NCI-H2196 (cell line): ENCODE measurements at regions not wholly inside any gene's neighbourhood (a gene's known extent, or its start where the extent isn't known, plus 50 kb on each side); places are given as distances from the start of the nearest gene placed in this dataset.
A peak's percentile ranks its signal among the peaks of the same experiment; 100 is the strongest.

ENCODE experiments used
- DNase-seq: peaks from one replicate; lab custom pipeline; 2025; ENCODE audit not compliant: unreplicated experiment; lab: John Stamatoyannopoulos, UW

- DNase-seq: no peak
Measured at GRCh38 chr15:39287322-39288195, 293.3 kb upstream of the THBS1 start.

- no peak for DNase-seq
Measured at GRCh38 chr15:39290711-39291435, 290.0 kb upstream of the THBS1 start.

- no peak for DNase-seq
Measured at GRCh38 chr15:39291690-39292089, 289.2 kb upstream of the THBS1 start.

GRCh38 chr15:39296955-39297354, 283.9 kb upstream of the THBS1 start:
- no peak for DNase-seq

GRCh38 chr15:39298271-39298962, 282.5 kb upstream of the THBS1 start:
- DNase-seq: no peak

GRCh38 chr15:39299486-39300267, 281.2 kb upstream of the THBS1 start:
- DNase-seq: no peak

- no peak for DNase-seq
Measured at GRCh38 chr15:39300451-39301153, 280.3 kb upstream of the THBS1 start.

- no peak for DNase-seq
Measured at GRCh38 chr15:39301589-39301999, 279.3 kb upstream of the THBS1 start.

GRCh38 chr15:39302936-39303335, 277.9 kb upstream of the THBS1 start:
- no peak for DNase-seq

GRCh38 chr15:39304201-39304841, 276.6 kb upstream of the THBS1 start:
- DNase-seq: no peak

GRCh38 chr15:39304931-39305728, 275.7 kb upstream of the THBS1 start:
- no peak for DNase-seq

GRCh38 chr15:39310633-39311032, 270.2 kb upstream of the THBS1 start:
- no peak for DNase-seq

GRCh38 chr15:39312984-39313383, 267.9 kb upstream of the THBS1 start:
- no peak for DNase-seq

- DNase-seq: no peak
Measured at GRCh38 chr15:39313467-39313866, 267.4 kb upstream of the THBS1 start.

GRCh38 chr15:39313881-39314280, 267.0 kb upstream of the THBS1 start:
- no peak for DNase-seq

GRCh38 chr15:39315206-39315850, 265.6 kb upstream of the THBS1 start:
- DNase-seq: peak; percentile 3

GRCh38 chr15:39317225-39317624, 263.7 kb upstream of the THBS1 start:
- DNase-seq: no peak

- DNase-seq: no peak
Measured at GRCh38 chr15:39318231-39318630, 262.6 kb upstream of the THBS1 start.
